ENCODE measurements at regions not wholly inside any gene's neighbourhood (a gene's known extent, or its start where the extent isn't known, plus 50 kb on each side); places are given as distances from the start of the nearest gene placed in this dataset.

DNA sequence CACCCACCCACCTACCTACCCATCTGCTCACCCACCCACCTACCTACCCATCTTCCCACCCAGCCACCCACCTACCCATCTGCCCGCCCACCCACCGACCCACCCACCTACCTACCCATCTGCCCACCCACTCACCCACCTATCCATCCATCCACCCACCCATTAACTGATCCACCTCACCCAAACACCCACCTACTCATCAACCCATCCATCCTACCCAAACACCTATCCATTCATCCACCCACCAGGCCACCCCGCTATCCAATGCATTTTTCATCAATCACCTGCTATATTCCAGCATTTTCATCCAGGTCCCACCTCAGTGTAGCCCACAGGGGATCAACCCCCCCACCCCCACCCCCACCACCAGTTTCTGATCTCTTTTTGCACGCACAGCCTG lies 121.8 kb downstream of the GLI2 start:
- no peak for TF ChIP-seq POLR2A (IDR thresholded peaks at IDR 0.05; ENCODE audit: low read length)
- TF ChIP-seq GATA1 (IDR thresholded peaks at IDR 0.05; ENCODE audit: low read depth, low read length) = no peak

Data from erythroblast (primary cell).